ENCODE measurements at regions not wholly inside any gene's neighbourhood (a gene's known extent, or its start where the extent isn't known, plus 50 kb on each side); places are given as distances from the start of the nearest gene placed in this dataset.

- Histone ChIP-seq H3K36me3 (no peaks in the 10 kb centered on the region), H3K27ac (no peak overlapping the region), H3K9me3 (no peaks in the 10 kb centered on the region), H3K4me1 (ENCODE audit: control insufficient read depth in 1 of 2, low read depth in 2 of 2) (no peaks in the 10 kb centered on the region), H3K27me3 (replicated peaks; ENCODE audit: insufficient read depth) (no peaks in the 10 kb centered on the region), H3K4me3 (no peak overlapping the region)
- TF ChIP-seq CTCF (IDR thresholded peaks at IDR 0.05) = no peak
- DNase-seq (ENCODE audit: low spot score) = no peak
- no peak for ATAC-seq (ENCODE audit: insufficient number of reproducible peaks, low FRiP score, low read depth)
Measured at GRCh38 chr7:88668591-88668990, 90.9 kb upstream of the ZNF804B start.

GRCh38 chr7:88666626-88667025, 92.9 kb upstream of the ZNF804B start:
- no peak for TF ChIP-seq CTCF (IDR thresholded peaks at IDR 0.05)
- DNase-seq (ENCODE audit: low spot score) (no peak), ATAC-seq (ENCODE audit: insufficient number of reproducible peaks, low FRiP score, low read depth) (no peak)
- no peaks in the 10 kb centered on the region for H3K36me3 ChIP-seq
- H3K4me3 ChIP-seq = no peak overlapping the region
- H3K4me1 ChIP-seq (ENCODE audit: control insufficient read depth in 1 of 2, low read depth in 2 of 2) = no peaks in the 10 kb centered on the region
- H3K27me3 ChIP-seq (replicated peaks; ENCODE audit: insufficient read depth) = no peaks in the 10 kb centered on the region
- no peak overlapping the region for H3K27ac ChIP-seq
- no peaks in the 10 kb centered on the region for H3K9me3 ChIP-seq

DNA sequence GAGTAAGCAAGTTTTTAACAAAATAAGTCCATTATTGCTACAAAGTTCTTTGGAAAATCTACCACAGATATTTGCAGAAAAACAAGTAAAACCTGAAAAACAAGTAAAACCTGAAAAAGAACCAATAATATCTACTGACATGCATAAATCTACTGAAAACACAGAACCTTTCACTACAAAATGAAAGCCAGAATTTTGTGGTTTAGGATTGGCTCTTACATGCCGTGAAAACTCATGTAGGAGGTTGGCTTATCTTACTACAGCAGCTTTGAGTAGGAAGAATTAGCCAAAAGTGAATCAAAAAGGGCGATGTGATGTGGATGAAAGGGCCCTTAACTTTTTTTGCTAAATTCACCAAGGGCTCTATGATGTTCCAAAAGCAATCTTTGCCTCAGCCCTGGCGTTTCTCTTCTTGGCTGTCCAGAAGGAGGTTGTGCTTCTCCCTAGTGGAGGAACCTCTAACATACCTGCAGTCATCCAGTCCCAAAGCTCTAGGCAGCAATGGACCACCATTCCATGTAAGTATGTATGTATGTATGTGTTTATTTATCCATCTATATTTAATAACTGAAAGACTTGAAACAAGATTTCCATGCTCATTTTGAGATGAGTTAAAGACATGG, 93.5 kb upstream of the ZNF804B start:
- TF ChIP-seq CTCF (IDR thresholded peaks at IDR 0.05) = no peak
- no peak for ATAC-seq (ENCODE audit: insufficient number of reproducible peaks, low FRiP score, low read depth)
- H3K4me3 ChIP-seq = no peak overlapping the region
- H3K27me3 ChIP-seq (replicated peaks; ENCODE audit: insufficient read depth) = no peaks in the 10 kb centered on the region
- DNase-seq (ENCODE audit: low spot score) = no peak
- no peaks in the 10 kb centered on the region for H3K36me3 ChIP-seq
- no peaks in the 10 kb centered on the region for H3K9me3 ChIP-seq
- H3K27ac ChIP-seq = no peak overlapping the region
- H3K4me1 ChIP-seq (ENCODE audit: control insufficient read depth in 1 of 2, low read depth in 2 of 2) = no peaks in the 10 kb centered on the region

DNA sequence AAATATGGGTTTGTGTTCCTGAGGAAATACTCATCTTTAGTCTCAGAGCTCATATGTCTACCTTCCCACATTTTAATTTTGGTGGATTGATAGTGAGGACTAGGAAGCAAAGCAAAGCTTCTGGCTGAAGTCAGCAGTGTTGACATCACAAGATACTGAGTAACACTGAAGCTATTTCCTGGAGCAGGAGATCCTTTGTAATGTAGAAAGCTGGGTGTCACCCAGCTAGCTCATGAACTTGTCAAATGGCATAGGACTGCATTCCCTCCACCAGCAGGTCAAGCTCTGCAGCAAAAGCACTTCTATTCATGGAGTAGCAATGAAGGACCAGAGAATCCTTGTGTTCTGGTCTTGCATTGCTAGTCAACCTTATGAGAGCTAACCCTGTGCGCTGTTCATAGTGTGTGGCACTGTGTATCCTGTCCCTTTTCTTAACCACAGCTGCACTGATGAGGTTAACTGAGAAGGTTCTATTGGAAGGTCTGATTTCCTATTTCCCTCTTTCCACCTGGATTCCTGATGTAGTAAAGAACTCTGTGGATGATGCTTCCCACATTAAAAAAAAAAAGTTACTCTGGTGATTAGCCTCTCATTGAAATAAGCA, 94.8 kb upstream of the ZNF804B start:
- no peak overlapping the region for H3K27ac ChIP-seq
- H3K36me3 ChIP-seq = no peaks in the 10 kb centered on the region
- TF ChIP-seq CTCF (IDR thresholded peaks at IDR 0.05) = no peak
- H3K4me3 ChIP-seq = no peak overlapping the region
- no peaks in the 10 kb centered on the region for H3K9me3 ChIP-seq
- ATAC-seq (ENCODE audit: insufficient number of reproducible peaks, low FRiP score, low read depth) = no peak
- no peaks in the 10 kb centered on the region for H3K4me1 ChIP-seq (ENCODE audit: control insufficient read depth in 1 of 2, low read depth in 2 of 2)
- DNase-seq (ENCODE audit: low spot score) = no peak
- no peaks in the 10 kb centered on the region for H3K27me3 ChIP-seq (replicated peaks; ENCODE audit: insufficient read depth)

DNA sequence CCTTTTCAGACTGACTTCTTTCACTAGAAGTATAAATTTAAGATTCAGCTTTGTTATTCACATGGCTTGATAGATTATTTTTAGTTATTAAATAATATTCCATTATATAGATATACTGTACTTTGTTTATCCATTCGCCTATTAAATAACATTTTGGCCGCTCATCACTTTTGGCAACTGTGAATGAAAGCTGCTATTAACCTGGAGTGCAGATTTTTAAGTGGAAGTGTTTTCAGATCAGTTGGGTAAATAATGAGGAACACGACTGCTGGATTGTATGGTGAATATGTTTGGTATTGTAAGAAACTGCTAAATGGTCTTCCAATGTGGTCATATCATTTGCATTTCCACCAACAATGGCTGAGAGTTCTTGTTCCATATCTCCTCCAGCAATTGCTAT, 97.6 kb upstream of the ZNF804B start:
- no peak overlapping the region for H3K4me3 ChIP-seq
- H3K27me3 ChIP-seq (replicated peaks; ENCODE audit: insufficient read depth) = no peaks in the 10 kb centered on the region
- TF ChIP-seq CTCF (IDR thresholded peaks at IDR 0.05) = no peak
- ATAC-seq (ENCODE audit: insufficient number of reproducible peaks, low FRiP score, low read depth) (no peak), DNase-seq (ENCODE audit: low spot score) (no peak)
- no peaks in the 10 kb centered on the region for H3K4me1 ChIP-seq (ENCODE audit: control insufficient read depth in 1 of 2, low read depth in 2 of 2)
- H3K27ac ChIP-seq = no peak overlapping the region
- no peaks in the 10 kb centered on the region for H3K36me3 ChIP-seq
- H3K9me3 ChIP-seq = no peaks in the 10 kb centered on the region
